CD4-positive, alpha-beta T cell treated with Interleukin-17A for 4 hours (primary cell): ENCODE measurements at regions not wholly inside any gene's neighbourhood (a gene's known extent, or its start where the extent isn't known, plus 50 kb on each side); places are given as distances from the start of the nearest gene placed in this dataset.
"Not testable (repeated sequence)": the region's sequence is repeated elsewhere in the genome, so short reads cannot be mapped to it uniquely, and the experiment has no call there.

ENCODE experiments used
- DNase-seq: peaks from one replicate; pipeline ENCODE4 v3.0.0-alpha.2; 2020; ENCODE audit warnings: mixed read lengths

- DNase-seq = no peak
Measured at GRCh38 chr12:69030321-69030720, 97.3 kb upstream of the CPM start.

- no peak for DNase-seq
Measured at GRCh38 chr12:69036533-69036932, 103.6 kb upstream of the CPM start.

GRCh38 chr12:69036999-69037398 lies 104.0 kb upstream of the CPM start:
- no peak for DNase-seq

- DNase-seq = no peak
Measured at GRCh38 chr12:69039911-69040310, 106.9 kb upstream of the CPM start.

GRCh38 chr12:69042557-69042956 lies 109.6 kb upstream of the CPM start:
- DNase-seq = no peak

- no peak for DNase-seq
Measured at GRCh38 chr12:69042970-69043369, 110.0 kb upstream of the CPM start.

GRCh38 chr12:69044887-69045286 lies 111.9 kb upstream of the CPM start:
- DNase-seq = no peak

GRCh38 chr12:69045430-69045829 lies 112.5 kb upstream of the CPM start:
- DNase-seq = no peak

- DNase-seq = no peak
Measured at GRCh38 chr12:69046363-69046762, 113.4 kb upstream of the CPM start.

- no peak for DNase-seq
Measured at GRCh38 chr12:69046920-69047319, 113.9 kb upstream of the CPM start.

- DNase-seq = no peak
Measured at GRCh38 chr12:69047990-69048389, 115.0 kb upstream of the CPM start.

- not testable (repeated sequence) for DNase-seq
Measured at GRCh38 chr12:69049855-69050254, 116.9 kb upstream of the CPM start.

- peak; percentile 5 for DNase-seq
Measured at GRCh38 chr12:69052613-69053408, 119.8 kb upstream of the CPM start.

GRCh38 chr12:69054343-69055056 lies 121.5 kb upstream of the CPM start:
- no peak for DNase-seq

GRCh38 chr12:69055280-69055679 lies 122.3 kb upstream of the CPM start:
- DNase-seq = no peak

GRCh38 chr12:69055706-69056105 lies 122.7 kb upstream of the CPM start:
- no peak for DNase-seq

GRCh38 chr12:69056743-69057515 lies 124.0 kb upstream of the CPM start:
- no peak for DNase-seq

- DNase-seq = no peak
Measured at GRCh38 chr12:69057742-69058141, 124.8 kb upstream of the CPM start.

GRCh38 chr12:69059465-69060457 lies 126.8 kb upstream of the CPM start:
- no peak for DNase-seq

GRCh38 chr12:69061574-69061973 lies 128.6 kb upstream of the CPM start:
- DNase-seq = no peak

GRCh38 chr12:69062621-69063237 lies 129.8 kb upstream of the CPM start:
- no peak for DNase-seq
